MM.1S (cell line): ENCODE measurements at regions not wholly inside any gene's neighbourhood (a gene's known extent, or its start where the extent isn't known, plus 50 kb on each side); places are given as distances from the start of the nearest gene placed in this dataset.

Experiments
- DNase-seq: peaks from one replicate; pipeline ENCODE4 v3.0.0-alpha.2; 2015
- H2AFZ ChIP-seq: fragments of 300-600 bp; sonication (generic); 2 replicates; pipeline ENCODE4 v1.6.0; 2016; ENCODE audit warnings: antibody characterized with exemption, low read length
- H3F3A ChIP-seq: fragments of 300-600 bp; sonication (generic); 2 replicates; pipeline ENCODE4 v1.6.1; 2016; ENCODE audit warnings: mild to moderate bottlenecking, antibody characterized with exemption, low read length, moderate library complexity, mixed read lengths; ENCODE audit not compliant: insufficient read depth
- H3K27ac ChIP-seq: fragments of 300-600 bp; sonication (generic); 2 replicates; pipeline ENCODE4 v1.5.1; 2016; ENCODE audit warnings: mild to moderate bottlenecking, low read length
- H3K27me3 ChIP-seq: fragments of 300-600 bp; sonication (generic); replicated peaks from 2 replicates; pipeline ENCODE4 v1.6.0; 2016; ENCODE audit warnings: low read length; ENCODE audit not compliant: insufficient read depth
- H3K36me3 ChIP-seq: fragments of 300-600 bp; sonication (generic); replicated peaks from 2 replicates; pipeline ENCODE4 v1.6.1; 2016; ENCODE audit warnings: mild to moderate bottlenecking, low read length, mixed read lengths; ENCODE audit not compliant: insufficient read depth
- H3K4me1 ChIP-seq: fragments of 300-600 bp; sonication (generic); 2 replicates; pipeline ENCODE4 v1.6.1; 2016; ENCODE audit warnings: low read length, mixed read lengths
- H3K4me2 ChIP-seq: fragments of 300-600 bp; sonication (generic); 2 replicates; pipeline ENCODE4 v1.6.0; 2016; ENCODE audit warnings: low read depth, low read length
- H3K4me3 ChIP-seq: fragments of 300-600 bp; sonication (generic); 2 replicates; pipeline ENCODE4 v1.5.1; 2016; ENCODE audit warnings: low read length, mixed read lengths
- H3K79me2 ChIP-seq: fragments of 300-600 bp; sonication (generic); 2 replicates; pipeline ENCODE4 v1.6.1; 2016; ENCODE audit warnings: mixed run types, low read length, mixed read lengths
- H3K9ac ChIP-seq: fragments of 300-600 bp; sonication (generic); 2 replicates; pipeline ENCODE4 v1.6.1; 2016; ENCODE audit warnings: low read length, mixed read lengths
- H3K9me2 ChIP-seq: fragments of 300-600 bp; sonication (generic); replicated peaks from 2 replicates; pipeline ENCODE4 v1.6.1; 2016; ENCODE audit warnings: mild to moderate bottlenecking, low read length, mixed read lengths; ENCODE audit not compliant: insufficient read depth
- H3K9me3 ChIP-seq: fragments of 300-600 bp; sonication (generic); replicated peaks from 2 replicates; pipeline ENCODE4 v1.6.1; 2016; ENCODE audit warnings: mild to moderate bottlenecking, low read length, mixed read lengths; ENCODE audit not compliant: insufficient read depth
- H4K20me1 ChIP-seq: fragments of 300-600 bp; sonication (generic); 2 replicates; pipeline ENCODE4 v1.6.1; 2016; ENCODE audit warnings: mild to moderate bottlenecking, low read length, moderate library complexity, mixed read lengths; ENCODE audit not compliant: insufficient read depth
- CTCF ChIP-seq: fragments of 300-600 bp; sonication (generic); IDR thresholded peaks from 2 replicates; pipeline ENCODE4 v1.5.1; 2016; ENCODE audit warnings: antibody characterized with exemption, low read length, mixed read lengths
- EZH2 ChIP-seq: fragments of 300-600 bp; sonication (generic); optimal IDR thresholded peaks from 2 replicates; pipeline ENCODE3; 2017; ENCODE audit warnings: low read depth, mild to moderate bottlenecking, antibody characterized with exemption, low read length, mixed read lengths
- EZH2phosphoT487 ChIP-seq: fragments of 300-600 bp; sonication (generic); IDR thresholded peaks from 2 replicates; pipeline ENCODE4 v1.6.1; 2018; ENCODE audit warnings: antibody characterized with exemption, low read length

DNA sequence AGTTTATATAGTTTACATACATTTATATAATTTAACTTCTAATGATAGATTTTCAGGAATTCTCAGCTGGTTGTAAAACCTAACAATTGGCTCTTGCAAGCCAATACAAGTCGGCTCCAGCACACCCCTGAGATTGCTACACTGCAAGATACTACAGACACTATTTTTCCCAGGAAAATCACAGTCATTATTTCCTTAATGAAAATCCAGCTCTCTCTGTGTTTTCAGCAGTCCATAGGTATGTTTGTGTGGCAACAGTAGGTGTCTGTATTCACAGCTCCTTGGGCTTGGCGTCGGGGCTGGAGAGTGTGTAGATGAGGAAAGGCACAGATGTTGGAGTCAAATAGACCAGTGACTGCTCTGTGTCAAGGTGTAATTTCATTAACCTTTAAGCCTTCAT is 78.7 kb upstream of the SPTBN1 start:
- Histone ChIP-seq H3K4me2 (no peak overlapping the region), H3K9ac (no peak overlapping the region), H2AFZ (no peak overlapping the region), H3K9me3 (no peaks in the 10 kb centered on the region), H3K79me2 (no peaks in the 10 kb centered on the region), H3K36me3 (no peaks in the 10 kb centered on the region), H3K27me3 (no peaks in the 10 kb centered on the region), H3K27ac (no peak overlapping the region), H3K9me2 (no peaks in the 10 kb centered on the region), H3F3A (no peaks in the 10 kb centered on the region), H3K4me3 (no peak overlapping the region), H3K4me1 (no peaks in the 10 kb centered on the region), H4K20me1 (no peaks in the 10 kb centered on the region)
- no peak for DNase-seq
- TF ChIP-seq CTCF (no peak), EZH2 (no peak), EZH2phosphoT487 (no peak)

DNA sequence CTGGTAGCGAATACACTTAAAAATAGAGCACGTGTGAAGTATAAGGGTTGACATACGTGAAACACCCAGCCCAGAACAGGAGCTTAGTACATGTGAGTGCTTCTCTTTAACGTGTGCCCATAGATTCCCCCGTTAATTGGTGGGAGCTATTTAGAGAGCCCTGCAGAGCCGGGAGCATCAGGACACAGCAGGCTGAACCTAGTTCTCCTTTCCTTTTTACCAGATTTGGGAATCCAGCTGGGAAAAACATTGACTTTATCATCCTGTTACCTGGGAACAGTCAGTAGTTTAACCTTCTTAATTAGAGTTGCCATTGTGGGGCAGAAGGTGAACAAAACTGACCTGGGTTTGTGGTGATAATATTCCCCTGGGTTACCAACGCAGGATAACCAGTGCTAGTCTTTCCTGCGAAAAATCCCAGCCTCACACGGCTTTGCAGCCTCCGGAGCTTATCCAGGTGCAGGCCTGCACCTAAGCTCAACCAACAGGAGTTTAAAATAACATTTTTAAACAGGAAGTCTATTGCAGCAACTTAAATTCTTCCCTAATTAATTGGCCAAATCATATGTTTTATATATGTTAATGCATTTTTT is 78.1 kb upstream of the SPTBN1 start:
- no peaks in the 10 kb centered on the region for H3F3A ChIP-seq
- H3K27me3 ChIP-seq: no peaks in the 10 kb centered on the region
- no peaks in the 10 kb centered on the region for H4K20me1 ChIP-seq
- H3K4me1 ChIP-seq: no peaks in the 10 kb centered on the region
- H3K36me3 ChIP-seq: no peaks in the 10 kb centered on the region
- no peak overlapping the region for H3K4me2 ChIP-seq
- no peaks in the 10 kb centered on the region for H3K79me2 ChIP-seq
- DNase-seq: no peak
- H2AFZ ChIP-seq: no peak overlapping the region
- H3K9me3 ChIP-seq: no peaks in the 10 kb centered on the region
- no peak overlapping the region for H3K9ac ChIP-seq
- no peak overlapping the region for H3K4me3 ChIP-seq
- H3K27ac ChIP-seq: no peak overlapping the region
- no peaks in the 10 kb centered on the region for H3K9me2 ChIP-seq
- no peak for TF ChIP-seq EZH2
- no peak for TF ChIP-seq CTCF
- no peak for TF ChIP-seq EZH2phosphoT487

GRCh38 chr2:54380670-54381069 is 75.5 kb upstream of the SPTBN1 start:
- no peak for TF ChIP-seq CTCF
- no peak for TF ChIP-seq EZH2phosphoT487
- no peak for TF ChIP-seq EZH2
- Histone ChIP-seq H3K9ac (no peak overlapping the region), H3K27me3 (no peaks in the 10 kb centered on the region), H4K20me1 (no peaks in the 10 kb centered on the region), H3K27ac (no peak overlapping the region), H3K9me2 (no peaks in the 10 kb centered on the region), H3F3A (no peaks in the 10 kb centered on the region), H3K4me3 (no peak overlapping the region), H3K79me2 (no peaks in the 10 kb centered on the region), H2AFZ (no peak overlapping the region), H3K36me3 (no peaks in the 10 kb centered on the region), H3K9me3 (no peaks in the 10 kb centered on the region), H3K4me1 (no peaks in the 10 kb centered on the region), H3K4me2 (no peak overlapping the region)
- no peak for DNase-seq
